T-helper 2 cell (primary cell): ENCODE measurements at regions not wholly inside any gene's neighbourhood (a gene's known extent, or its start where the extent isn't known, plus 50 kb on each side); places are given as distances from the start of the nearest gene placed in this dataset.
"Not testable (repeated sequence)": the region's sequence is repeated elsewhere in the genome, so short reads cannot be mapped to it uniquely, and the experiment has no call there.

ENCODE experiments used
- DNase-seq, 5 experiments: peaks; one replicate each; pipeline versions ENCODE4 v3.0.0 to v3.0.0-alpha.2; 2012 to 2022

DNA sequence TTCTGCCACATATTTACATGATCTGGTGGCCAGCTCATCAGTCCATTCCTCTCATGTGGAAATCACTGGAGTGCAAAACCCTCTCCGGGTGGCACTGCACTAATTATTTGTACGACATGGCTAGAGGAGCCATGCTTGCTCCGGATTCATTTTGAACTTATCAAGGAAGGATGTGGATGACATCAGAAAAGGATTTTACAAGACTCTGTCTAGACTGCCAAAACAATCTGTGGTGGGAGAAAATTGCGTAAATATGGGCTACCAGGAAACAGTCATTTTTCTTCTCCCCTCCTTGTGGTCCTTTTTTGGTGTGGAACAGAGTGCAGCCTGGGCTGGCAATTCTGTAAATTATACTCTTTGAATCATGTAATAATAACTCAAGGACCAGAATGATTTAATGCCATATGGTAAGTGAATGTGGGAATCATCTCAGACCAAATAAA is 123.4 kb upstream of the IFNE start:
- no peak for DNase-seq

- DNase-seq, result no peak
These were observed 125.5 kb upstream of the IFNE start for GRCh38 chr9:21607576-21607975.

GRCh38 chr9:21608200-21608599 is 126.1 kb upstream of the IFNE start:
- no peak for DNase-seq

GRCh38 chr9:21609506-21609905 is 127.4 kb upstream of the IFNE start:
- no peak for DNase-seq

GRCh38 chr9:21611891-21612290 is 129.8 kb upstream of the IFNE start:
- DNase-seq, result peak in 2 of 5 experiments; percentile 19 to 30

DNA sequence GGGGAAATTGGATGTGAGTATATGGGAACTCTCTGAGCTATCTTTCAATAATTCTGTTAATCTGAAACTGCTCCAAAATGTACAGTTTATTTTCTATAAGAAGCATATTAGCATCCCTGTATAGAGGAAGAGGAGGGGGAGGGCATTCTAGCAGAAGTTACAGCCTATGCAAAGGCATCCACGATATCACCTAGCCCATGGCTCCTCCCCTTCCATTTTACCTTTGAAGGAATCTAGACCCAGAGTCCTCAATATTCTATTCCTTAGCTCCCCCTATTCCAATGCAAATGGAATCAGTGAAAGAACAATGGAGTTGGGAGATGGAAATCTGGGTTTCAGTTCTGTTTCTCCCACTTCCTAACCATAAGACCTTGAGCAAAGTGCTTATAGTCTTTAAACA is 132.9 kb upstream of the IFNE start:
- DNase-seq, result no peak

DNA sequence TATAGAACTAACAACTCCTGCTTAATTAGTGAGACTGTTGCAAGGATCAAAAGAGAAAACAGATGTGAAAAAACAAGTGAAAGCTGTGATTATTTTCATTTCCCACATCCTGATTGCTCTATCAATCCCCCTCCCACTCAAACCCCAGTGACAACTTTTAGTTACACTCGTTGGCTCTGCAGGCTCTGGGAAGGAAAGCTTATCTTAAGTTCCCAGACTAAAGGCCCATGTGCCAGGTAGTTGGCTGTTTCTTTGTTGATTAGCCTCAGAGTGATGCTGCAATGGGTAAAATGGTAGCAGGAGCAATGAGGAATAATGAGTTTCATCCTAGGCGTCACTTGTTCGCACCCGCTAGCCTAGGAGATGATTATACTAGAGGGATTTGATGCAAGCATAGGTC is 133.3 kb upstream of the IFNE start:
- no peak for DNase-seq

- no peak for DNase-seq
These were observed 134.1 kb upstream of the IFNE start for GRCh38 chr9:21616082-21616778.

- DNase-seq, result no peak
These were observed 142.8 kb upstream of the IFNE start for GRCh38 chr9:21624675-21625644.

- no peak for DNase-seq
These were observed 144.4 kb upstream of the IFNE start for GRCh38 chr9:21626493-21626892.

- DNase-seq, result not testable (repeated sequence)
These were observed 146.8 kb upstream of the IFNE start for GRCh38 chr9:21628954-21629353.

DNA sequence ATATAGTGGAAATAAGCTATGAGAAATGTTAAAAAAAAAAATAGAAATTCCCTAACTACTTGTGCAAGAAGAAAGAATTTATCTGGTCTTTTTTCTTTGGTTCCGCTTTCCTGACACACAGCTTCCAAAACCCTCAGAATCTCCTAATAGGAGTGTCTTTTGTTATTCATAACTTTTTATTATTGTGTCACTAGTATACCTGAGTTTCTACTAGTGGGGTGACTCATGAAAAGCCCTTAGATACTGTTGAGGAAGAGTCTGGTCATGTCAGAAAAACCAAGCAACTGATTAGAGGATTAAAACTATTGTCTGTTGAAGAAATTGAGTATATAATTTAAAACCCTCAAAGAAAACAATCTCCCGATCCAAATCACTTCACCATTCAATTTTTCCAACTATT is 152.8 kb upstream of the IFNE start:
- DNase-seq, result no peak

DNA sequence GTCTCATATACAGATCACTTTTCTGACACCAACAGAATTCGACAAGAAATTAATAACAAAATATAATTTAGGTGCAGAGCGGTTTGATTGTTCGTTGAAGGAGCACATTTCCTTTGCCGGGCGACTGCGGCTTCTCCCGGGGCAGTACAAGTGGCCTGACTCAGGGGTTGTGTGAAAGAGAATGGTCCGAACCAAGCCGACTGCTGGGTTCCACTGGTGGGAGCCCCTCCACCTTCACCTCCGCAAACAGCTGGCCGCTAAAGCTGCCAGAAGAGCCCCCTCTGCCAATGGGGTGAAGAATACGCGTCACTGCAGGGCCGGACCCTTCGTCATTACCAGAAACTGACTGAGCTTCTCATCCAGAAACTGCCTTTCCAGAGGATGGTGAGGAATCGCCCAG is 156.0 kb upstream of the IFNE start:
- DNase-seq, result no peak

DNA sequence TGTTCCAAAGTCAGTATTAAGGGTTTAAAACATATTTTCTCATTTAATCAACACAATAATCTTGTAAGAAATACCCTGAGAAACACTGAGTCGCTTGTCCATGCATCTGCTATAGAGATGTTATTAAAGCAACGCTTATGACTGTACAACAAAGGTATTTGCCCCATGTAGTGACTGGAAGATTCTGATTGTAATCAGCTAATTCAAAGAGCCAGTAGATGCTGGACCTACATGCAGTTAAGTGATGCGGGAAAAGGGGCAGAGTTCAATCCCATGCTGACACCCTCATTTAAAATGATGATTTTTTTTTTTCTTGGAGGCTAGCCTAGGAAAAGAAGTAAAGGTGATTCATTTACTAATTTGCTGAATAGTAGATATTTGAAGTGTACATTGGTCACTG is 149.3 kb upstream of the MTAP start:
- DNase-seq, result no peak

GRCh38 chr9:21653589-21653988 is 148.8 kb upstream of the MTAP start:
- no peak for DNase-seq

- no peak for DNase-seq
These were observed 145.4 kb upstream of the MTAP start for GRCh38 chr9:21656776-21657674.

GRCh38 chr9:21657966-21658667 is 144.3 kb upstream of the MTAP start:
- DNase-seq, result no peak

DNA sequence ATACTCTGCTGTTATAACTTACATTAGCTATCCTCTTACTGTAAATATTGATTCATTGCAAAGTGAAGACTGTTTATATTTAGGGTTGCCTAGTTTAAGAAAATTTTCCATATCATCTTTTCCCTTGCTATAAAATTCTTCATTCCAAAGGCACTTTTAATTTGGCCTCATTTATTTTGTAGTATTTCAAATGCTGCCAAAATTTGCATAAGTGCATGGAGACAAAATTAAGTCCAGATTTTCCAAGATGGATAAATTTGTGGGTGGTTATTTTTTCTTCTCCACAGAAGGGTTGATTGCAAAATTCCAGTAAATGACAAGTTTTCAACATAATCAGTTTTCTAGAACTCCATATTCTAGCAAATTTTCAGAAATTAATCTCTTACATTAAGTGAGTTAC is 141.5 kb upstream of the MTAP start:
- DNase-seq, result no peak

DNA sequence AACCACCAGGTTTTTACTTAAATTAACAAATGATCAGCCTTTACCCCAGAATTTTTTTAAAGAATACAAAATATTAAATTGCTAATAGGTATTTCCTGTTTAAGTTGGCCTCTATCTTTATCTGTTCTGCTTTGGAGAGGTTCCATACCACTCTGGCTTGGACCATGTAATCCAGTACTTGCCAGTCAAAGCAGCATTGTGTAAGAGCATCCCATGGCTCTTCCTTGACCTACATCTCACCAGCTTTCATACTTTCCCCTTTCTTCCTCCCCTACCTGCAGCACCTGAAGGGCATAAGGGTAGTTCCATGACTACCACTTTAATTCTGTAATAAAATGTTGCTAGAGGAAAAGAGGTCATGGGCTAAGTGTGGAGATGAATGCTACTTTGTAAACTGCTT is 140.8 kb upstream of the MTAP start:
- no peak for DNase-seq

DNA sequence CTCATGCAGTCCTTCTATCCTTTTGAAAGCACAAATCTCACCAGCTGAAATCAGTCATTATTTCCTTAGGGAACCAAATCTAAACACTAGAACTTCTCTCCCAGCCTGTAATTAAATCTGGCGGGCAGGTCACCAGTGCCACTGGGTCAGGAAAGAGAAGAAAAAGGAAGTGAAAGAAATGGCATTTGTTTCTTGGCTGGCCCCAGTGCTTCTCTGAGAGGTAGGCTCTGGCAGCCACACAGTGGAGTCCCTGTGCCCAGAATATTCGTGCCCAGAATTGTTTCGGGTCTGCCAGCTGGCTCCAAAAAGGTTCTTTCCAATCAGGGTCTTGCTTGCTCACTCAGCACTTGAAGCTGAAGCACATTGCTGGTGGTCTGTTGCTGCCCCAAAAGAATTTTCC is 133.9 kb upstream of the MTAP start:
- DNase-seq, result no peak

GRCh38 chr9:21669701-21670100 is 132.7 kb upstream of the MTAP start:
- no peak for DNase-seq

- peak in 1 of 5 experiments; percentile 42 for DNase-seq
These were observed 132.1 kb upstream of the MTAP start for GRCh38 chr9:21670374-21670773.
